ENCODE measurements at regions not wholly inside any gene's neighbourhood (a gene's known extent, or its start where the extent isn't known, plus 50 kb on each side); places are given as distances from the start of the nearest gene placed in this dataset.
"Not testable (repeated sequence)": the region's sequence is repeated elsewhere in the genome, so short reads cannot be mapped to it uniquely, and the experiment has no call there.

- Histone ChIP-seq H3K9me3 (no peaks in the 10 kb centered on the region), H3K27ac (no peak overlapping the region), H3K36me3 (no peaks in the 10 kb centered on the region), H3K4me3 (replicated peaks in 1 of 3) (no peak overlapping the region), H3K4me1 (no peaks in the 10 kb centered on the region), H3K27me3 (no peaks in the 10 kb centered on the region)
- intact Hi-C loops (cut with DNase I), result no loop called here
- WGBS, 2 donors, result 52 to 76% methylated on average over 6 of the region's 6 CpGs
- no peak for DNase-seq
- TF ChIP-seq CTCF (IDR thresholded peaks at IDR 0.05) (no peak), POLR2A (IDR thresholded peaks at IDR 0.05) (no peak)
These were observed 702.3 kb downstream of the TMEM121 start for GRCh38 chr14:106228541-106229158.

DNA sequence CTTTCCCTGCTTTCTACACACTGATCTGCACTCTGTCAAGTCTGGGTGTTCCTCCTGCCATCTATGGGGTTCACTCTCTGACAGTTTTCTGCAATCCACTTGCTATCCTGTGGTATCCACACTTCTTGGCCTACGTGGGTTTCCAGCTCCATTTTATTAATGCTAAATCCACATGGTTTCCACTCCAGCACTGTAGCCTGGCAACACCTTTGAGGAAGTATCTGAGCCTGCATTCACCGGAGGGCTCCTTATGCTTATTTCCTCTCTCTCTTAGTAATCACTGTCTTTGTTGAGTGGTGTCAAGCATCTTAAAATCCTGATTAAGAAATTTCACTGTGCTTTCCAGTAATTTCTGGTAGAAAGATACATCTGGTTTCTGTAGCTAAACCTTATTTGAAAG, 703.7 kb downstream of the TMEM121 start:
- Histone ChIP-seq H3K9me3 (no peaks in the 10 kb centered on the region), H3K36me3 (no peaks in the 10 kb centered on the region), H3K27ac (no peak overlapping the region), H3K4me3 (replicated peaks in 1 of 3) (no peak overlapping the region), H3K4me1 (no peaks in the 10 kb centered on the region), H3K27me3 (no peaks in the 10 kb centered on the region)
- TF ChIP-seq POLR2A (IDR thresholded peaks at IDR 0.05) (no peak), CTCF (IDR thresholded peaks at IDR 0.05) (no peak)
- WGBS, 2 donors, result 42% methylated on average over 2 of the region's 2 CpGs
- intact Hi-C loops (cut with DNase I), result no loop called here
- no peak for DNase-seq

DNA sequence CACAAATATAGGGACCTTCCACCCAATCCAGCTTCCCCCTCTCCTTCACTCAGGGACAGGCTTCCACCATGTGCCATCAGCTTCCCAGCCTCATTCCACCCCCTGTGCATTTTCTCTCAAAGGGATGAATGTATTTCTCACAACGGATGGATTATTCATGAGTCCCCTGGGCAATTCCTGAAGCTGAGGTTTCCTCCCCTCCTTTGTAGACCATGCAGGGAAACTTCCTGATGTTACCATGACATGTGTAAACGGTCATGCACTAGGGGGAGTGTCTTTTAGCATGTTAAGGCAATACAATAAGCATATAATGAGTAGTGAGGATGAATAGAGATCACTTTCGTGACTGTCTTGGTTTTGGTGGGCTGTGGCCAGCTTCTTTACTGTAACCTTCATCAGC, 706.8 kb downstream of the TMEM121 start:
- H3K27me3 ChIP-seq; H3K9me3 ChIP-seq; H3K27ac ChIP-seq; DNase-seq; H3K36me3 ChIP-seq; intact Hi-C loops (cut with DNase I); H3K4me1 ChIP-seq; H3K4me3 ChIP-seq (replicated peaks in 1 of 3): not testable (repeated sequence)
- 35 to 42% methylated on average over 3 of the region's 3 CpGs for WGBS, 2 donors

- intact Hi-C loops (cut with DNase I); H3K9me3 ChIP-seq; DNase-seq; H3K36me3 ChIP-seq; H3K27ac ChIP-seq; H3K4me3 ChIP-seq (replicated peaks in 1 of 3); H3K27me3 ChIP-seq; H3K4me1 ChIP-seq: not testable (repeated sequence)
- 54% methylated on average over 11 to 17 of the region's 17 CpGs for WGBS, 2 donors
- TF ChIP-seq CTCF (IDR thresholded peaks at IDR 0.05), result peak in 2 of 6 experiments; percentile 20 to 37
These were observed 708.3 kb downstream of the TMEM121 start for GRCh38 chr14:106234525-106235254.

- WGBS, 2 donors, result 47 to 58% methylated on average over 10 of the region's 10 CpGs
- Histone ChIP-seq H3K27ac (no peak overlapping the region), H3K4me1 (no peaks in the 10 kb centered on the region), H3K9me3 (no peaks in the 10 kb centered on the region), H3K4me3 (replicated peaks in 1 of 3) (no peak overlapping the region), H3K36me3 (no peaks in the 10 kb centered on the region), H3K27me3 (no peaks in the 10 kb centered on the region)
- DNase-seq, result no peak
- TF ChIP-seq CTCF (IDR thresholded peaks at IDR 0.05) (no peak), POLR2A (IDR thresholded peaks at IDR 0.05) (no peak)
- intact Hi-C loops (cut with DNase I), result no loop called here
These were observed 709.2 kb downstream of the TMEM121 start for GRCh38 chr14:106235356-106236159.
